Heart left ventricle (tissue), 16 donors: ENCODE measurements at regions not wholly inside any gene's neighbourhood (a gene's known extent, or its start where the extent isn't known, plus 50 kb on each side); places are given as distances from the start of the nearest gene placed in this dataset.

ENCODE experiments used
- ATAC-seq, 4 donors: fragments of 200-7000 bp; cut with Tn5 transposase; one replicate each; pipeline ENCODE4 v1.9.1; 2020 to 2022; ENCODE audit warnings: moderate library complexity in 4 of 4, mild to moderate bottlenecking in 3 of 4, moderate number of reproducible peaks in 1 of 4
- DNase-seq, 5 donors: peaks; one replicate each; pipeline ENCODE4 v3.0.0-alpha.2; 2020
- H3K27ac ChIP-seq, 12 donors: fragments of 200-600 bp; sonication (generic) in 4 of 12; one replicate each; pipeline versions ENCODE4 v1.5.0 to v1.8.0; 2016 to 2022; ENCODE audit warnings: mild to moderate bottlenecking in 2 of 12
- H3K27me3 ChIP-seq, 9 donors: fragments of 200-600 bp; sonication (generic) in 2 of 9; one replicate each; pipeline versions ENCODE4 v1.5.1 to v1.8.0; 2016 to 2022; ENCODE audit warnings: mild to moderate bottlenecking in 3 of 9
- H3K36me3 ChIP-seq, 9 donors: fragments of 200-600 bp; sonication (generic) in 2 of 9; one replicate each; pipeline versions ENCODE4 v1.5.0 to v1.8.0; 2018 to 2022; ENCODE audit warnings: mild to moderate bottlenecking in 2 of 9
- H3K4me1 ChIP-seq, 12 donors: fragments of 200-600 bp; sonication (generic) in 4 of 12; one replicate each; pipeline versions ENCODE4 v1.5.0 to v1.8.0; 2016 to 2022; ENCODE audit warnings: mild to moderate bottlenecking in 3 of 12
- H3K4me3 ChIP-seq, 12 donors: fragments of 200-600 bp; sonication (generic) in 4 of 12; one replicate each; pipeline versions ENCODE4 v1.5.0 to v1.8.0; 2017 to 2022; ENCODE audit warnings: mild to moderate bottlenecking in 9 of 12, moderate library complexity in 4 of 12
- H3K9me3 ChIP-seq, 12 donors: fragments of 200-600 bp; sonication (generic) in 4 of 12; one replicate each; pipeline versions ENCODE4 v1.5.0 to v1.8.0; 2016 to 2022; ENCODE audit warnings: mild to moderate bottlenecking in 1 of 12
- POLR2A ChIP-seq, 2 donors: fragments of 450-650 bp; IDR thresholded peaks; one replicate each; pipeline ENCODE4 v1.6.1; 2017; ENCODE audit warnings: antibody characterized with exemption in 2 of 2, mild to moderate bottlenecking in 2 of 2, moderate library complexity in 2 of 2
- WGBS, 4 donors: extraction: QIAGEN DNeasy Blood & Tissue Kit in 2 of 4; methylation state at CpG; one replicate each; pipeline versions ENCODE4 v1.1.5 to v1.1.7; 2013 to 2018; 5-methylcytosine and 5-hydroxymethylcytosine counted together
- intact Hi-C, 10 donors: fragments of 100-400 bp; cut with DNase I; formaldehyde crosslinking; loops; one replicate each; pipeline versions ENCODE4 v1.11.1 to v1.14.2; 2022
- TF ChIP-seq, protein P1 (sequence below), 12 donors: fragments of 200-600 bp; sonication (generic) in 4 of 12; IDR thresholded peaks; one replicate each; pipeline versions ENCODE4 v1.5.0 to v1.8.0; 2018 to 2022; ENCODE audit warnings: antibody characterized with exemption in 12 of 12, mild to moderate bottlenecking in 5 of 12
- donor health status: ischemic (EF 13 %, LVEDD 7.1; RV severe dilation, severe dysfunction).
- donor health status: healthy with polysubstance abuse.
- donor health status: DM: no; HTN: yes; CAD: no.
- donor health status: DM: no; HTN: no; CAD: no.
- donor health status: ischemic (EF 25% LVEDD 6.9; RV normal size, moderate dysfunction).
- donor health status: ischemic (EF 25% LVEDD 5.7; RV mildly dilated, moderate dysfunction).
- donor health status: healthy.
- donor health status: DM: yes; HTN: yes; CAD: no.
- donor health status: ischemic (EF 35%, LVEDD 5.7; RV mildly dilated, moderate dysfunction).
- donor health status: nonischemic (EF 11% LVEDD 7.7; RV severe dilation, severe dysfunction).
- donor health status: DM: yes; HTN: yes; CAD: no.
- donor health status: PGD.
- donor health status: ischemic (EF 29% LVEDD 5.4; RV normal size, mild dysfunction).
- donor health status: nonischemic (EF 23%, LVEDD 6.1; RV moderate dilation, normal function).

DNA sequence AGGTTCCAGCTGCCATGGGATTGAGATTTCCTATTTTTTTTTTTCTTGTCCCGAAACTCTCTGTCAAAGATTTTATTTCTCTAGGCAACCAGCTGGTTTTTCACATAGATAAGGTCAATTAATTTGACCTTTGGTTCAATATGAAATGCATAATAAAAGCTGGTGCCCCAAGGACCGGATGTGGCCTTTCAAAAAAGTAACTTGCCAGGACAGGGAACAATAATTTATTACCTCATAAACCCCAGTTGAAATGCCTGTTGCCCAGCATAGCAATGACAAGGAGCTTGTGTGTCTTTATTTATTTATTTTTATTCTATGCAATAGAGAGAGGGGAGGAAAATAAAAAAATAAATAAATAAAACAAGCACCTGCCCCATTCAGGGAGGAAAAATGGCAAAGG, 472.7 kb downstream of the KCNJ2 start:
- no peak overlapping the region for H3K4me3 ChIP-seq
- intact Hi-C loops: no loop called here
- no peak overlapping the region for H3K27ac ChIP-seq
- H3K9me3 ChIP-seq: peaks cover 0 to 8% (median 0%) of the 10 kb centered on the region in 12 donors
- no peak for TF ChIP-seq POLR2A (IDR thresholded peaks at IDR 0.05)
- no peak for ATAC-seq
- H3K27me3 ChIP-seq: peaks cover 0 to 3% (median 0%) of the 10 kb centered on the region in 9 donors
- H3K36me3 ChIP-seq: no peaks in the 10 kb centered on the region
- H3K4me1 ChIP-seq: no peaks in the 10 kb centered on the region
- 82 to 90% (median 88%) methylated on average over 2 of the region's 2 CpGs for WGBS, 4 donors
- DNase-seq: no peak

DNA sequence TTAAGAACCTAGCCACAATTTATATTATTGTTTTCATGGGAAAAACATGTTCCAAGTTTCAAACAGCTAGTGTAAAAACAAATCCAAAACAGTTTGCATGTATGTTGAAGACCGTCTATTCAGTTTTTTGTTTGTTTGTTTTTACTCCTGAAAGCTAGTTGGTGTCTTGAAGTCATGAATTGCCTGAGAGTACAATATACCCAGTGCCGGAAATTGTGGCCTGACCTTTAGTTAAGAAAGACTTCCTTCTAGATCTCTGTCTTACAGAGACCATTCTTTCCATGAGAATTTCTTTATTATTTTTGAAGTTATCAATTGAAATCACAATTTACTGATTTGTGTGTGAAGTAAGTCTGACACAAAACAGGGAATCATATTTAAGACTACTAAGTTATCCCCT, 474.8 kb downstream of the KCNJ2 start:
- H3K9me3 ChIP-seq: peaks cover 0 to 8% (median 0%) of the 10 kb centered on the region in 12 donors
- no peak overlapping the region for H3K27ac ChIP-seq
- no peak overlapping the region for H3K4me3 ChIP-seq
- DNase-seq: no peak
- peaks cover 0 to 3% (median 0%) of the 10 kb centered on the region in 9 donors for H3K27me3 ChIP-seq
- intact Hi-C loops: no loop called here
- H3K4me1 ChIP-seq: no peaks in the 10 kb centered on the region
- no peaks in the 10 kb centered on the region for H3K36me3 ChIP-seq
- WGBS, 4 donors: 62 to 73% (median 70%) methylated on average over 2 of the region's 2 CpGs
- no peak for ATAC-seq
- TF ChIP-seq POLR2A (IDR thresholded peaks at IDR 0.05): no peak
- TF ChIP-seq, protein P1, sequence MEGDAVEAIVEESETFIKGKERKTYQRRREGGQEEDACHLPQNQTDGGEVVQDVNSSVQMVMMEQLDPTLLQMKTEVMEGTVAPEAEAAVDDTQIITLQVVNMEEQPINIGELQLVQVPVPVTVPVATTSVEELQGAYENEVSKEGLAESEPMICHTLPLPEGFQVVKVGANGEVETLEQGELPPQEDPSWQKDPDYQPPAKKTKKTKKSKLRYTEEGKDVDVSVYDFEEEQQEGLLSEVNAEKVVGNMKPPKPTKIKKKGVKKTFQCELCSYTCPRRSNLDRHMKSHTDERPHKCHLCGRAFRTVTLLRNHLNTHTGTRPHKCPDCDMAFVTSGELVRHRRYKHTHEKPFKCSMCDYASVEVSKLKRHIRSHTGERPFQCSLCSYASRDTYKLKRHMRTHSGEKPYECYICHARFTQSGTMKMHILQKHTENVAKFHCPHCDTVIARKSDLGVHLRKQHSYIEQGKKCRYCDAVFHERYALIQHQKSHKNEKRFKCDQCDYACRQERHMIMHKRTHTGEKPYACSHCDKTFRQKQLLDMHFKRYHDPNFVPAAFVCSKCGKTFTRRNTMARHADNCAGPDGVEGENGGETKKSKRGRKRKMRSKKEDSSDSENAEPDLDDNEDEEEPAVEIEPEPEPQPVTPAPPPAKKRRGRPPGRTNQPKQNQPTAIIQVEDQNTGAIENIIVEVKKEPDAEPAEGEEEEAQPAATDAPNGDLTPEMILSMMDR (IDR thresholded peaks at IDR 0.05): no peak

DNA sequence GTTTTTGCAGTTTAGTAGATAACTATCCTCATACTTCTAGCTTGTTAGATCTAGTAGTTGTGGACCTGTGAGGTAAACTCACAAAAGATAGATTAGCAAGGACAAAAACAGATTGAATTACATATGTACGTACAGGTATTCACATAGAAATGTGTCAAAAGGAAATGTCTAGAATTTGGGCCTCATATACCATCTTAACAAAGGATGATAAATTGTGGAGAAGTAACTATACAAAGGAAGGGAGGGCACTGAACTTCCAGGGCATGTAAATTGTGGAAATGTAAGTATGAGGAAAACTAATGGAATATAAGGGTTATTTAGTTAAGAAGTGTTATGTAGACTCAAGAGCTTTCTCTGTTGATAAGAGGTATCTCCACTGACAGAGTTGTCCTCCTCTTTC, 477.3 kb downstream of the KCNJ2 start:
- WGBS, 4 donors: 94 to 96% (median 95%) methylated on average over 1 of the region's 1 CpG
- intact Hi-C loops: no loop called here
- ATAC-seq: no peak
- no peak for TF ChIP-seq POLR2A (IDR thresholded peaks at IDR 0.05)
- TF ChIP-seq, protein P1 (IDR thresholded peaks at IDR 0.05): no peak
- no peaks in the 10 kb centered on the region for H3K4me1 ChIP-seq
- no peaks in the 10 kb centered on the region for H3K36me3 ChIP-seq
- peaks cover 0 to 3% (median 0%) of the 10 kb centered on the region in 9 donors for H3K27me3 ChIP-seq
- no peak overlapping the region for H3K27ac ChIP-seq
- H3K4me3 ChIP-seq: no peak overlapping the region
- DNase-seq: no peak
- peaks cover 0 to 8% (median 0%) of the 10 kb centered on the region in 12 donors for H3K9me3 ChIP-seq

DNA sequence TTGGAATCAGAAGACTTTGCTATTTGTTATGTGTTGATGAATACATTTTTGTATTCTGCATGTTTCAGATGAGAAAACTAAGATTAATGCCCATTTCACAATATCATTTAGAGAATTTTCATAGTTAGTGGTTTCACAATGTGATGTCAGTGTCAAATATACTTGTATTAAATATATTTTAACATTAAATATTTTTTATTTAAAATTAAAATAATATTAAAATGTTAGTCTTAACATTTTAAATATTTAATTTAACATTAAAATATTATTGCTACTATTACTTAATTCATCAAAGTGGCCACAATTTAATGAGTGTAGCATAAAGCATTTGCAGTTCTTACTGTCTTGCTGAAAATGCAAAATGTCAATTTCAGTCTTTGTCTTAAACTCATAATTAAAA, 478.8 kb downstream of the KCNJ2 start:
- peaks cover 0 to 3% (median 0%) of the 10 kb centered on the region in 9 donors for H3K27me3 ChIP-seq
- no peak for ATAC-seq
- intact Hi-C loops: no loop called here

DNA sequence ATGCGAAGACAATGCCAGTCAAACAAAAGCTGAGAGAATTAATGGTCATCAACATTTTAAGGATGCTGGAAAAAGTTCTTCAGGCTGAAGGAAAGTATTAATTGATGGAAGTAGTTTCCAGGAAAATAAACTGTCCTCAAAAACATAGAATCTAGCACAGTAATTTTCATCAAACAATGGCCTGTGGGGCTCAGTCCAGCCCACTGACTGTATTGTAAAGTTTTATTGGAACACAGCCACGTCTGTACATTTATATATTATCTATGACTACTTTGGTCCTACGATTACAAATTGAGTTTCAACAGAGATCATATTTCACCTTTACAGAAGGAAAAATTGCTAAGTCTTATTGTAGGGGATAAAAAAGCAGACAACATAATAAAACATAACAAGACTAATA, 484.5 kb downstream of the KCNJ2 start:
- ATAC-seq (no peak), DNase-seq (no peak)
- Histone ChIP-seq H3K9me3 (no peaks in the 10 kb centered on the region), H3K27me3 (no peaks in the 10 kb centered on the region), H3K36me3 (no peaks in the 10 kb centered on the region), H3K4me3 (no peak overlapping the region), H3K4me1 (no peaks in the 10 kb centered on the region), H3K27ac (no peak overlapping the region)
- TF ChIP-seq, protein P1 (IDR thresholded peaks at IDR 0.05): no peak
- TF ChIP-seq POLR2A (IDR thresholded peaks at IDR 0.05): no peak
- intact Hi-C loops: no loop called here
- 63 to 75% (median 69%) methylated on average over 3 of the region's 3 CpGs for WGBS, 4 donors

More for the DNA sequence above, 478.8 kb downstream of the KCNJ2 start:
- no peak for DNase-seq
- no peak for TF ChIP-seq POLR2A (IDR thresholded peaks at IDR 0.05)
- TF ChIP-seq, protein P1 (IDR thresholded peaks at IDR 0.05): no peak
- Histone ChIP-seq H3K27ac (no peak overlapping the region), H3K36me3 (no peaks in the 10 kb centered on the region), H3K9me3 (peaks cover 0 to 8% (median 0%) of the 10 kb centered on the region in 12 donors), H3K4me1 (no peaks in the 10 kb centered on the region), H3K4me3 (no peak overlapping the region)
